ENCODE measurements at regions not wholly inside any gene's neighbourhood (a gene's known extent, or its start where the extent isn't known, plus 50 kb on each side); places are given as distances from the start of the nearest gene placed in this dataset.

DNA sequence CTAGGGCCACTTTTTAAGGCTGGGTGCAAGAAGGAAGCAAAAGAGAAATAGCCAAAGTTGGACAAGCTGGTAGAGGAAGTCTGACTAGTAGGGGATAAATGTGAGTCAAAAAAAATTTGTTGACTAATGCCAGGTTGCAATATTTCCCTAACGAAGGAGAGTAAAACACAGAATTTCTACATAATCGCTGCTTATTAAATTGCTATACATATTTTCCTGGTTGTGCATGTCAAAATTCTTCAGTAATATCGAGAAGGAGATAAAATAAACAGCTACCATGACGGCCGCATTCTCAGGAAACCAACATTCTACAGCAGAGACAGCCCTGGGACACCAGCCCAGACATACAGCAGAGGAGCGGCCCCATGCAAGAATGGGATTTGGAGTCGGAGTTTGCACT lies 148.3 kb downstream of the ESM1 start:
- Histone ChIP-seq H3K4me3 (replicated peaks in 1 of 2; ENCODE audit: low read depth in 1 of 2, low read length in 2 of 2) (no peak overlapping the region), H3K36me3 (ENCODE audit: control insufficient read depth in 1 of 2, insufficient read depth in 2 of 2, low read length in 2 of 2) (no peaks in the 10 kb centered on the region), H3K9me2 (ENCODE audit: insufficient read depth) (no peaks in the 10 kb centered on the region), H3K4me2 (ENCODE audit: low read length) (no peak overlapping the region), H3K9me3 (ENCODE audit: control insufficient read depth in 1 of 2, insufficient read depth in 1 of 2, low read depth in 1 of 2, low read length in 2 of 2) (no peaks in the 10 kb centered on the region), H2AFZ (ENCODE audit: low read depth, low read length, poor library complexity, severe bottlenecking) (no peak overlapping the region), H4K20me1 (ENCODE audit: insufficient read depth) (no peaks in the 10 kb centered on the region), H3K27me3 (ENCODE audit: insufficient read depth, low read length) (no peaks in the 10 kb centered on the region; the same call in 1 of the 2 replicates), H3K27ac (ENCODE audit: low read depth, low read length) (no peak overlapping the region), H3K4me1 (ENCODE audit: control insufficient read depth in 1 of 2, insufficient read depth in 2 of 2, low read length in 2 of 2) (no peaks in the 10 kb centered on the region), H3K79me2 (ENCODE audit: insufficient read depth, low read length) (no peaks in the 10 kb centered on the region), H3K9ac (ENCODE audit: low read length) (no peak overlapping the region)
- CTCF ChIA-PET: no interaction called here
- DNase-seq (ENCODE audit: low read depth, low spot score) (no peak), ATAC-seq (no peak)
- TF ChIP-seq TCF7L2 (IDR thresholded peaks at IDR 0.05; ENCODE audit: borderline replicate concordance, extremely low read depth, insufficient read depth, insufficient read length) (no peak), JUND (IDR thresholded peaks at IDR 0.05) (no peak), ZFX (IDR thresholded peaks at IDR 0.05) (no peak), EZH2phosphoT487 (IDR thresholded peaks at IDR 0.05; ENCODE audit: borderline replicate concordance) (no peak), EGR1 (IDR thresholded peaks at IDR 0.05; ENCODE audit: low read depth) (no peak), POLR2A (IDR thresholded peaks at IDR 0.05; ENCODE audit: borderline replicate concordance, extremely low read depth, insufficient read depth, insufficient read length) (no peak)
- TF ChIP-seq, protein P1, sequence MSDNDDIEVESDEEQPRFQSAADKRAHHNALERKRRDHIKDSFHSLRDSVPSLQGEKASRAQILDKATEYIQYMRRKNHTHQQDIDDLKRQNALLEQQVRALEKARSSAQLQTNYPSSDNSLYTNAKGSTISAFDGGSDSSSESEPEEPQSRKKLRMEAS (IDR thresholded peaks at IDR 0.05): no peak
- TF ChIP-seq, protein P2, sequence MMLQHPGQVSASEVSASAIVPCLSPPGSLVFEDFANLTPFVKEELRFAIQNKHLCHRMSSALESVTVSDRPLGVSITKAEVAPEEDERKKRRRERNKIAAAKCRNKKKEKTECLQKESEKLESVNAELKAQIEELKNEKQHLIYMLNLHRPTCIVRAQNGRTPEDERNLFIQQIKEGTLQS (IDR thresholded peaks at IDR 0.05): no peak
- intact Hi-C loops (cut with micrococcal nuclease): no loop called here
- RAD21 ChIA-PET (ENCODE audit: low non-redundant PET in 1 of 2, low total read pairs in 2 of 2, uncharacterized antibody in 2 of 2, unreplicated experiment in 2 of 2): no interaction called here
- no TSS peak for BruUV-seq (replicated peaks)
- POLR2A ChIA-PET: no interaction called here

DNA sequence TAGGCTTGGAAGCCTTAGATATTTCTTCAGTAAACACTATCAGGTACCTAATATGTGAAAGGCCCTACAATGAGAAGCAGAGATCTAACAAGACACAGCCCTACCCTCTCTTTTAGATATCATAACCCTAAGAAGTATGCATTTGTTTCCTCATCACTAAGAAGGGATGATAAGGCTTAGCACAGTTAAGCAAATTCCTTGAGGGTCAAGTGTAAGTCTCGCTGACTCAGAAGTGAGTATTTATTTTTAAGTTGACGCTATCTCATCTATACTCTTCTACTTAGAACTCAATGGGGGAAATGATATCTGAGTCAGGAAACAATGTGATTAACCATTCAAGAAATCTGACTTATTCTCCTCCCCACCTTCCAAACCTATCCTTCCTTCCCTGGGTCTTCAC lies 149.7 kb downstream of the ESM1 start:
- intact Hi-C loops (cut with micrococcal nuclease): no loop called here
- RAD21 ChIA-PET (ENCODE audit: low non-redundant PET in 1 of 2, low total read pairs in 2 of 2, uncharacterized antibody in 2 of 2, unreplicated experiment in 2 of 2): no interaction called here
- H3K4me3 ChIP-seq (replicated peaks in 1 of 2; ENCODE audit: low read depth in 1 of 2, low read length in 2 of 2): no peak overlapping the region
- H4K20me1 ChIP-seq (ENCODE audit: insufficient read depth): no peaks in the 10 kb centered on the region
- no peak overlapping the region for H3K9ac ChIP-seq (ENCODE audit: low read length)
- no peak for DNase-seq (ENCODE audit: low read depth, low spot score)
- no peaks in the 10 kb centered on the region for H3K9me2 ChIP-seq (ENCODE audit: insufficient read depth)
- BruUV-seq (replicated peaks): no TSS peak
- H3K4me1 ChIP-seq (ENCODE audit: control insufficient read depth in 1 of 2, insufficient read depth in 2 of 2, low read length in 2 of 2): no peaks in the 10 kb centered on the region
- no peaks in the 10 kb centered on the region for H3K36me3 ChIP-seq (ENCODE audit: control insufficient read depth in 1 of 2, insufficient read depth in 2 of 2, low read length in 2 of 2)
- no peak for TF ChIP-seq CEBPB (IDR thresholded peaks at IDR 0.05; ENCODE audit: low read depth)
- TF ChIP-seq, protein P1 (IDR thresholded peaks at IDR 0.05): no peak
- no peak for TF ChIP-seq ZNF274 (IDR thresholded peaks at IDR 0.05; ENCODE audit: low read depth, low read length)
- TF ChIP-seq RAD21 (IDR thresholded peaks at IDR 0.05; ENCODE audit: low read depth): no peak
- TF ChIP-seq, protein P2 (IDR thresholded peaks at IDR 0.05): no peak
- no peak for TF ChIP-seq ELF1 (IDR thresholded peaks at IDR 0.05; ENCODE audit: borderline replicate concordance, low read depth)
- no peak for TF ChIP-seq SIN3A (IDR thresholded peaks at IDR 0.05; ENCODE audit: low read depth)
- TF ChIP-seq EZH2 (IDR thresholded peaks at IDR 0.05): no peak
- no peak for TF ChIP-seq YY1 (IDR thresholded peaks at IDR 0.05; ENCODE audit: extremely low read depth, insufficient replicate concordance, low read depth, low read length)
- TF ChIP-seq, protein P3, sequence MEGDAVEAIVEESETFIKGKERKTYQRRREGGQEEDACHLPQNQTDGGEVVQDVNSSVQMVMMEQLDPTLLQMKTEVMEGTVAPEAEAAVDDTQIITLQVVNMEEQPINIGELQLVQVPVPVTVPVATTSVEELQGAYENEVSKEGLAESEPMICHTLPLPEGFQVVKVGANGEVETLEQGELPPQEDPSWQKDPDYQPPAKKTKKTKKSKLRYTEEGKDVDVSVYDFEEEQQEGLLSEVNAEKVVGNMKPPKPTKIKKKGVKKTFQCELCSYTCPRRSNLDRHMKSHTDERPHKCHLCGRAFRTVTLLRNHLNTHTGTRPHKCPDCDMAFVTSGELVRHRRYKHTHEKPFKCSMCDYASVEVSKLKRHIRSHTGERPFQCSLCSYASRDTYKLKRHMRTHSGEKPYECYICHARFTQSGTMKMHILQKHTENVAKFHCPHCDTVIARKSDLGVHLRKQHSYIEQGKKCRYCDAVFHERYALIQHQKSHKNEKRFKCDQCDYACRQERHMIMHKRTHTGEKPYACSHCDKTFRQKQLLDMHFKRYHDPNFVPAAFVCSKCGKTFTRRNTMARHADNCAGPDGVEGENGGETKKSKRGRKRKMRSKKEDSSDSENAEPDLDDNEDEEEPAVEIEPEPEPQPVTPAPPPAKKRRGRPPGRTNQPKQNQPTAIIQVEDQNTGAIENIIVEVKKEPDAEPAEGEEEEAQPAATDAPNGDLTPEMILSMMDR (IDR thresholded peaks at IDR 0.05 in 2 of 3, conservative IDR thresholded peaks at IDR 0.05 in 1 of 3; ENCODE audit: borderline replicate concordance in 1 of 3, insufficient read depth in 1 of 3, low read depth in 2 of 3, low read length in 2 of 3): no peak
- no peak for TF ChIP-seq SRF (IDR thresholded peaks at IDR 0.05; ENCODE audit: low read depth)
- TF ChIP-seq FOSL1 (IDR thresholded peaks at IDR 0.05; ENCODE audit: low read depth): no peak
- no peak for TF ChIP-seq POLR2A (IDR thresholded peaks at IDR 0.05; ENCODE audit: borderline replicate concordance, extremely low read depth, insufficient read depth, insufficient read length)
- no peaks in the 10 kb centered on the region for H3K79me2 ChIP-seq (ENCODE audit: insufficient read depth, low read length)
- H3K9me3 ChIP-seq (ENCODE audit: control insufficient read depth in 1 of 2, insufficient read depth in 1 of 2, low read depth in 1 of 2, low read length in 2 of 2): no peaks in the 10 kb centered on the region
- H3K27ac ChIP-seq (ENCODE audit: low read depth, low read length): no peak overlapping the region
- H3K4me2 ChIP-seq (ENCODE audit: low read length): no peak overlapping the region
- ATAC-seq: no peak
- CTCF ChIA-PET: no interaction called here
- peaks cover under 1% of the 10 kb centered on the region; the same call in 1 of the 2 replicates for H3K27me3 ChIP-seq (ENCODE audit: insufficient read depth, low read length)
- POLR2A ChIA-PET: no interaction called here
- H2AFZ ChIP-seq (ENCODE audit: low read depth, low read length, poor library complexity, severe bottlenecking): no peak overlapping the region

Data from HCT116 (cell line).